ENCODE measurements at regions not wholly inside any gene's neighbourhood (a gene's known extent, or its start where the extent isn't known, plus 50 kb on each side); places are given as distances from the start of the nearest gene placed in this dataset.
A peak's percentile ranks its signal among the peaks of the same experiment; 100 is the strongest.

DNA sequence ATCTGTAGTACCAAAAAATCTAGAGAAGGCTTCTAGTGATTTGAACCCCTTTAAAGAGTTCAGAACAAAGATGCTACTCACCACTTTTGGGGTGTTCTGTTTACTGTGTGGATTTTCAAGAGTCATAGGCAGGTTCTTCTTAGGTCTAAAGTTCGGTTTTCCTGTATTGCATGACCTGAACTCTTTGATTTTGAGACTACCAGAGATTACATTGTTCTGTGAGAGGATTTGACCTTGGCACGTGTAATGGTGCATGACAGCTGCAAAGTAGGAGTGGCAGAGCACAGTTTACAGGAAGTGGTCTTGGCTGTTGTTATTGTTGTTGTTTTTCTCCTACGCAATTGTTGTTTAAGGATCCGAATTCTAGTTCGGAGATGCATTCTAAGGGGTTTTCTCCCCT lies 592.7 kb downstream of the EPHA7 start:
- DNase-seq (ENCODE audit: low spot score) = no peak

DNA sequence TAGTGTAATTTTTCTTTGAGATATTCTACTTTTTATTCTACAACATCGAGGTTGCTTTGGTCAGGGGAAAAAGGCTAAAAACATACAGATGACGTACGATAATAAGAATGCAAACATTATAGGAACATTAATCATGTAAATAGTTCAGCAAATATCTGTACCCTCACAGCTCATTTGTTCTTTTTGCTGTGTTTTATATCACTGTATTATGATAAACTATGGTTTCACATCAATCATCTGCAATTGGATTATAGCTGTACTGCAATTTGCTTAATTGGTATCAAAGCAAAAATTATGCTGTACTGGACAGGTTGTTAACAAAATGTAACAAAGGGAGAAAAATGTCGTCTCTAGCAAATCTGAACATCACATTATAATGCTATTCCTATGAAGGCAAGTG lies 597.1 kb downstream of the EPHA7 start:
- DNase-seq (ENCODE audit: low spot score) = no peak

- DNase-seq (ENCODE audit: low spot score) = no peak
Observed at GRCh38 chr6:92820601-92821000, 598.8 kb downstream of the EPHA7 start.

- peak; percentile 16 for DNase-seq (ENCODE audit: low spot score)
Observed at GRCh38 chr6:92810913-92811312, 608.4 kb downstream of the EPHA7 start.

GRCh38 chr6:92806254-92806653 lies 613.1 kb downstream of the EPHA7 start:
- DNase-seq (ENCODE audit: low spot score) = no peak

GRCh38 chr6:92791403-92791802 lies 628.0 kb downstream of the EPHA7 start:
- DNase-seq (ENCODE audit: low spot score) = no peak

- DNase-seq (ENCODE audit: low spot score) = no peak
Observed at GRCh38 chr6:92790381-92790780, 629.0 kb downstream of the EPHA7 start.

DNA sequence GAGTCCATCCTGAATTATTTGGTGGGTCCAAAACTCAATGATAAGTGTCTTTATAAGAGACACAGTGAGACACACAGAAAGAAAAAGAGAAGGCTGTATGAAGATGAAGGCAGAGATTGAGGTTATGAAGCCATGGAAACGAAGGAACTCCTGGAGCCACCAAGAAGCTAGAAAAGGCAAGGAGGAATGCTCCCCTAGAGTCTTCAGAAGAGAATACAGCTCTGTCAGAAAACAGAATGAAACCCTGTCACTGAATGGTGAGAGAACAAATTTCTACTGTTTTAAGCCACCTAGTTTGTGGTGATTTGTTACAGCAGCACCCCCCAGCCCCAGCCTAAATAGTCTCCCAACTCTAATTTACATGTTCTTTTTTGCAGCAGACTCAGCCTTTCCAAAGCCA lies 635.1 kb downstream of the EPHA7 start:
- no peak for DNase-seq (ENCODE audit: low spot score)

- DNase-seq (ENCODE audit: low spot score) = no peak
Observed at GRCh38 chr6:92779746-92780145, 639.6 kb downstream of the EPHA7 start.

GRCh38 chr6:92777146-92777740 lies 642.1 kb downstream of the EPHA7 start:
- peak; percentile 4 for DNase-seq (ENCODE audit: low spot score)

GRCh38 chr6:92770540-92770939 lies 648.8 kb downstream of the EPHA7 start:
- no peak for DNase-seq (ENCODE audit: low spot score)

- DNase-seq (ENCODE audit: low spot score) = no peak
Observed at GRCh38 chr6:92767101-92767500, 652.3 kb downstream of the EPHA7 start.

GRCh38 chr6:92763680-92764079 lies 655.7 kb downstream of the EPHA7 start:
- DNase-seq (ENCODE audit: low spot score) = no peak

DNA sequence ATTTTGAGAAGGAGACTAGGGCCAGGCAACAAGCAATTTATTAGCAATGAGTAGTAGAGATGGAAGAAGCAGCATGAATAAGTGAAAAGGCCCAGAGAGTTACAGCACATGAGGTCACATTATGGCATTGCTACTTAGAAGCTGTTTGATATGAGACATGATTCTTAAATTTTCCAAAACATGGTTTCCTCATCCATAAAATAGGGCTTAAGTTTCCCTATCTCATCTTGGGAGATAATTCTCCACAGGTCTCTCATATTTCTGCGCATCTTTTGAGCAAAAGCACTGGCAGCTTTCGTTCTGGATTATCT lies 656.1 kb downstream of the EPHA7 start:
- no peak for DNase-seq (ENCODE audit: low spot score)

- DNase-seq (ENCODE audit: low spot score) = no peak
Observed at GRCh38 chr6:92762443-92763273, 656.7 kb downstream of the EPHA7 start.

DNA sequence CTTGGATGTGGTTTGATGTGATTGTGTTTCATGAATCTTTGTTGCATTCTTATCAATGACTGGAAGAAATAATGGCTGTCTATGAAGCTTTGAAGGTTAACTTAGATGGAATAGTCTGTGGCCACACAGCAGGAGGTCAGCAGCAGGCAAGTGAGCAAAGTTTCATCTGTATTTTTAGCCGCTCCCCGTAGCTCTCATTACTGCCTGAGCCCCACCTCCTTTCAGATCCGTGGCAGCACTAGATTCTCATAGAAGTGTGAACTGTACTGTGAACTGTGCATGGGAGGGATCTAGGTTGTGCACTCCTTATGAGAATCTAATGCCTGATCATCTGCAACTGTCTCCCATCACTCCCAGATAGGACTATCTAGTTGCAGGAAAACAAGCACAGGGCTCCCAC lies 660.2 kb downstream of the EPHA7 start:
- DNase-seq (ENCODE audit: low spot score) = no peak

GRCh38 chr6:92757925-92758324 lies 661.4 kb downstream of the EPHA7 start:
- DNase-seq (ENCODE audit: low spot score) = no peak

- no peak for DNase-seq (ENCODE audit: low spot score)
Observed at GRCh38 chr6:92756912-92757311, 662.4 kb downstream of the EPHA7 start.

GRCh38 chr6:92753956-92754355 lies 665.4 kb downstream of the EPHA7 start:
- no peak for DNase-seq (ENCODE audit: low spot score)

DNA sequence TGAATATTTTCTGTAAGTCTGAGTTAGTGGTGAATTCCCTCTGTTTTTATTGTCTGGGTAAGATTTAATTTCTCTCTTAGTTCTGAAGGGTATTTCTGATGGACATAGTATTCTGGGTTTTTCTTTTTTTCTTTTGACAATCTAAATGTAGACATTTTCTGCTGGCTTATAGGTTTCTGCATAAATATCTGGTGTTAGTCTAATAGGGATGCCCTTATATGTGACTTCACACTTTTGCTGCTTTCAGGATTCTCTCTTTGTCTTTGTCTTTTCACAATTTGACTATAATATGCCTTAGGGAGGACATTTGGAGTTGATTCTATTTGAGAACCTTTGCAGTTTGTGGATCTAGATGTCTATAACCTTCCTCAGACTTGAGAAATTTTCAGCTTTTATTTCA lies 667.2 kb downstream of the EPHA7 start:
- no peak for DNase-seq (ENCODE audit: low spot score)

DNA sequence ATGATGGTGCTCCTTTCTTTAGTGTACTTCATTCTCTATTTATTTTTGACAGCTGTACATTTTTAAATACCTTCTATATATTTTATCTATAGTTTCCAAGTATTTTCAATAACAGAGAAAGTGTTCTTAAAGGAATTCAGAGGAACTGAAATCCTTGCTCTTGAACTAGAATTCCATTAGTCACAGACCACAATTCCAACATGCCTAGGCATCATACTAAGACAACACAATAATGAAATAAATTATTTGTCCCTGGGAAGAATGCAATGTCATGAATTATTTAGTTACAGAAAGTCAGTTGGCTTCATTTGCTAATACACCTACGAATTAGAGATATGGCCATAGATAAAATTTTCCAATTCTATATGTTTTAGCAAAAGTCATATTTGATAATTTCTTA lies 671.2 kb downstream of the EPHA7 start:
- no peak for DNase-seq (ENCODE audit: low spot score)

- DNase-seq (ENCODE audit: low spot score) = no peak
Observed at GRCh38 chr6:92737983-92738382, 681.4 kb downstream of the EPHA7 start.

GRCh38 chr6:92723390-92723931 lies 695.9 kb downstream of the EPHA7 start:
- no peak for DNase-seq (ENCODE audit: low spot score)

DNA sequence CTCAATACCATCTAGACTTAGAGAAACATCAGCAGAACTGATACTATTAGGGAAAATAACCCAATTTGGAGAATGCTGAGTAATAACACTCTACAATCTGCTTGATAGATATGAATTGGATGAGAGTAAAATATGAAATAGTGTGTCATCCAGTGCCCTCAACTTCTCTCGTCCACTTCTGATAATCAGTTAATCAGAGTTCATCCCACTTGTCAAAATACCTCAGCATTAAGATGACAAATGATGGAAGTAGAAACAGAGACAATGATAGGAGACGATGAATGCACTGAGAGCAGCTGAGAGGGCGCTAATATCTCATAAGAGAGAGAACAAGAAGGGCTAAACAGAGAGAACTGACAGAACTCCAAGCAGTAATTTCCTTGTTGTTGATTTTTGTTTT lies 699.6 kb downstream of the EPHA7 start:
- DNase-seq (ENCODE audit: low spot score) = no peak

All from HuH-7 (cell line).